CD8-positive, alpha-beta memory T cell (primary cell): ENCODE measurements at regions not wholly inside any gene's neighbourhood (a gene's known extent, or its start where the extent isn't known, plus 50 kb on each side); places are given as distances from the start of the nearest gene placed in this dataset.

ENCODE experiments used
- CTCF ChIA-PET: fragments of 350-600 bp; sonication (Branson Sonifier 250); formaldehyde crosslinking; loops from one replicate; lab custom pipeline; 2021; ENCODE audit warnings: antibody characterized with exemption; lab: Charles Lee
- POLR2A ChIA-PET: fragments of 350-600 bp; sonication (Branson Sonifier 250); formaldehyde crosslinking; loops from one replicate; lab custom pipeline; 2021; ENCODE audit warnings: antibody characterized with exemption; lab: Charles Lee
- DNase-seq, 5 donors: peaks; one replicate each; pipeline versions ENCODE4 v3.0.0 to v3.0.0-alpha.2; 2020 to 2022; ENCODE audit warnings: mixed read lengths in 1 of 5
- H3K27ac ChIP-seq: one replicate; pipeline ENCODE4 v1.7.0; 2013; ENCODE audit warnings: low read depth, mild to moderate bottlenecking, low read length, moderate library complexity
- H3K27me3 ChIP-seq: 2 replicates; pipeline ENCODE4 v1.7.0; 2013; ENCODE audit warnings: low read length, mild to moderate bottlenecking; ENCODE audit not compliant: insufficient read depth, poor library complexity, severe bottlenecking
- H3K36me3 ChIP-seq: 2 replicates; pipeline ENCODE4 v1.7.0; 2013; ENCODE audit warnings: mild to moderate bottlenecking, low read length, moderate library complexity; ENCODE audit not compliant: insufficient read depth
- H3K4me1 ChIP-seq: 2 replicates; pipeline ENCODE4 v1.7.0; 2013; ENCODE audit warnings: mild to moderate bottlenecking, low read length, moderate library complexity; ENCODE audit not compliant: insufficient read depth
- H3K4me3 ChIP-seq: 2 replicates; pipeline ENCODE4 v1.7.0; 2013; ENCODE audit warnings: mild to moderate bottlenecking, low read length
- H3K9me3 ChIP-seq: 2 replicates; pipeline ENCODE4 v1.7.0; 2013; ENCODE audit warnings: mild to moderate bottlenecking, low read length
- H3K27ac Mint-ChIP-seq, 8 donors: one replicate each; pipeline ENCODE4 v1.8.0; 2020 to 2021; ENCODE audit warnings: mixed read lengths in 8 of 8, mild to moderate bottlenecking in 6 of 8, inconsistent platforms in 3 of 8, moderate library complexity in 3 of 8
- H3K27me3 Mint-ChIP-seq, 2 donors: one replicate each; pipeline ENCODE4 v1.8.0; 2020 to 2021; ENCODE audit warnings: mixed read lengths in 2 of 2, mild to moderate bottlenecking in 1 of 2, moderate library complexity in 1 of 2
- H3K36me3 Mint-ChIP-seq, 3 donors: one replicate each; pipeline ENCODE4 v1.8.0; 2020 to 2021; ENCODE audit warnings: mixed read lengths in 3 of 3, inconsistent platforms in 1 of 3, mild to moderate bottlenecking in 1 of 3
- H3K4me1 Mint-ChIP-seq, 3 donors: one replicate each; pipeline ENCODE4 v1.8.0; 2020 to 2021; ENCODE audit warnings: mixed read lengths in 3 of 3, inconsistent platforms in 1 of 3, mild to moderate bottlenecking in 1 of 3
- H3K4me3 Mint-ChIP-seq, 7 donors: one replicate each; pipeline ENCODE4 v1.8.0; 2020 to 2021; ENCODE audit warnings: mixed read lengths in 7 of 7, mild to moderate bottlenecking in 6 of 7, moderate library complexity in 4 of 7, inconsistent platforms in 2 of 7
- H3K9me3 Mint-ChIP-seq, 5 donors: one replicate each; pipeline ENCODE4 v1.8.0; 2020 to 2022; ENCODE audit warnings: mixed read lengths in 5 of 5, mild to moderate bottlenecking in 3 of 5, moderate library complexity in 2 of 5, inconsistent platforms in 1 of 5

DNA sequence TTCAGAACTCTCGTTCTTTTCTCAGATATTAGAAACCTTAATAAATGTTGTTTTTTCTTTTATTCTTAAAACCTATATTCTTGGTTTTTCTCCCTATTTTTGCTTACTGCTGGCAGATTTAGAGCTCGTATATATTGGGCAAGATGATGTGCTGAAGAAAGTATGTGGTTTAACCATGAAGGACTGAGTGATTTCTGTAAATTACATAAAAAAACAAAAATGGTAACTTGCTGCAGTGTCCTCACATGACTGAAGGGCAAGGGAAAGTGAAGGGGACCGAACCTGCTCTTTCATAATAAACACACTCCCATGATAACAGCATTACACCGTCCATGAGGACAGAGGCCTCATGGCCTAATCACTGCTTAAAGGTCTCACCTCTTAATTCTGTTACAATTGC, 393.8 kb upstream of the ZNF608 start:
- Mint-ChIP-seq H3K27ac (no peak overlapping the region), H3K4me1 (no peaks in the 10 kb centered on the region), H3K36me3 (peaks cover 0 to 1% (median 0%) of the 10 kb centered on the region in 3 donors), H3K4me3 (no peak overlapping the region), H3K27me3 (peaks cover 0 to 3% of the 10 kb centered on the region in 2 donors), H3K9me3 (peaks cover 0 to 17% (median 4%) of the 10 kb centered on the region in 5 donors)
- Histone ChIP-seq H3K4me3 (no peak overlapping the region), H3K4me1 (no peaks in the 10 kb centered on the region), H3K27me3 (no peaks in the 10 kb centered on the region), H3K27ac (no peak overlapping the region), H3K9me3 (peaks cover 5% of the 10 kb centered on the region), H3K36me3 (no peaks in the 10 kb centered on the region)
- DNase-seq: no peak
- POLR2A ChIA-PET: no interaction called here
- CTCF ChIA-PET: no interaction called here

DNA sequence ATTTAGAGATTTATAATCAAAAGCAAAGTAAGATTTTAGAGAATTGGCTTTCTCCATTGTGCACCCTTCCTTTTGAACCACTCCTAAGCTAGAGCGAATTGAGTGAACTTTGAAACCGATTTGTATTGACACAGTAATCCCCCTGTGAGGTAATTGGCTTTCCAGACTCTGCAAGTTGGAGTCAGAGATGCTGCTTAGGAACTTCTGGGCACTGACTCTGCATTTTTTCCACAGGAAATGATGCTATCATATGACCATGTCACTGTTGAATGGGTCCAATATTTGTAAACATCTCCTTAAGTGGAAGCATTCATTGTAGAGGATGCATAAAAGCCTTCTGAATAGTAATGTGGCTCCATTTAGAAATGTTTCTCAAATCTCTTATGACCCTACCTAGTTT, 394.4 kb upstream of the ZNF608 start:
- Histone ChIP-seq H3K27ac (no peak overlapping the region), H3K27me3 (no peaks in the 10 kb centered on the region), H3K4me1 (no peaks in the 10 kb centered on the region), H3K9me3 (peaks cover 5% of the 10 kb centered on the region), H3K36me3 (no peaks in the 10 kb centered on the region), H3K4me3 (no peak overlapping the region)
- Mint-ChIP-seq H3K4me1 (no peaks in the 10 kb centered on the region), H3K27me3 (peaks cover 0 to 3% of the 10 kb centered on the region in 2 donors), H3K36me3 (peaks cover 0 to 1% (median 0%) of the 10 kb centered on the region in 3 donors), H3K27ac (no peak overlapping the region), H3K9me3 (peaks cover 0 to 17% (median 4%) of the 10 kb centered on the region in 5 donors), H3K4me3 (no peak overlapping the region)
- no peak for DNase-seq
- ChIA-PET POLR2A (no interaction called here), CTCF (no interaction called here)

DNA sequence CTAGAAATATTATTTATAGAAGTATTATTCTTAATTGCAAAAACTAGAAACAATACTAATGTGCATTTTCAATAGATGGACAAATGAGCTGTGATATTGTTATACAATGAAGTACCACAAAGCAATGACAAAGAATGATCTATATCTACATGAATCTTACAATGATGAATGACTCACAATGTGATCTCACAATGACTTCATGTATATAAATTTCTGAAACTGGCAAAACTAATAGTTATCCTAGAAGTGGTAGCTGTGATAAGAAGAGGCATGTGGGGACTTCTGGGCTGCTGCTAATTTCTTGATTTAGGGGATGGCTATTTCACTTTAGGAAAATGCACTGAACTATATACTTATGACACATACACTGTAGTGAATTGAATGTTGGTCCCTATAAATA, 396.0 kb upstream of the ZNF608 start:
- Histone ChIP-seq H3K27ac (no peak overlapping the region), H3K4me3 (no peak overlapping the region), H3K36me3 (no peaks in the 10 kb centered on the region), H3K9me3 (peaks cover 5% of the 10 kb centered on the region), H3K4me1 (no peaks in the 10 kb centered on the region), H3K27me3 (no peaks in the 10 kb centered on the region)
- peaks cover 0 to 3% of the 10 kb centered on the region in 2 donors for H3K27me3 Mint-ChIP-seq
- no peaks in the 10 kb centered on the region for H3K4me1 Mint-ChIP-seq
- peaks cover 0 to 17% (median 4%) of the 10 kb centered on the region in 5 donors for H3K9me3 Mint-ChIP-seq
- POLR2A ChIA-PET: no interaction called here
- no peak for DNase-seq
- peaks cover 0 to 1% (median 0%) of the 10 kb centered on the region in 3 donors for H3K36me3 Mint-ChIP-seq
- no peak overlapping the region for H3K4me3 Mint-ChIP-seq
- H3K27ac Mint-ChIP-seq: no peak overlapping the region
- CTCF ChIA-PET: no interaction called here

DNA sequence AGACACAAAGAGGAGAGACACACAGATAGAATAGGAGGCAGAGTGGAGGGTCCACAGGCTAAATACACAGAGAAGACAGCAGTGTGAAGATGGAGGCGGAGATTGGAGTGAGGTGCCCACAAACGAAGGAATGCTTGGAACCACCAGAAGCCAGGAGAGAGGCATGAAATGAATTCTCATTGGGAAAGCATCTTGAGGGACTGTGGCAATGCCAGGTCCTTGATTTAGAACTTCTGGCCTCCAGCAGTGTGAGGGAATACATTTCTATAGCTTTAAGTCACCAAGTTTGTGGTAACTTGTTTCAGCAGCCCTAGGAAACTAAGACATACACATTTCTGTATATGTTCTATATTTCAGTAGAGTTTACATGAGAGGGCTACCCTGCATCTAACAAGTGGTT, 396.6 kb upstream of the ZNF608 start:
- DNase-seq: no peak
- Histone ChIP-seq H3K36me3 (no peaks in the 10 kb centered on the region), H3K27ac (no peak overlapping the region), H3K4me1 (no peaks in the 10 kb centered on the region), H3K4me3 (no peak overlapping the region), H3K9me3 (peaks cover 5% of the 10 kb centered on the region), H3K27me3 (no peaks in the 10 kb centered on the region)
- H3K27ac Mint-ChIP-seq: no peak overlapping the region
- ChIA-PET POLR2A (no interaction called here), CTCF (no interaction called here)
- peaks cover 0 to 3% of the 10 kb centered on the region in 2 donors for H3K27me3 Mint-ChIP-seq
- peaks cover 0 to 1% (median 0%) of the 10 kb centered on the region in 3 donors for H3K36me3 Mint-ChIP-seq
- H3K9me3 Mint-ChIP-seq: peaks cover 0 to 12% (median 4%) of the 10 kb centered on the region in 5 donors
- no peak overlapping the region for H3K4me3 Mint-ChIP-seq
- no peaks in the 10 kb centered on the region for H3K4me1 Mint-ChIP-seq

DNA sequence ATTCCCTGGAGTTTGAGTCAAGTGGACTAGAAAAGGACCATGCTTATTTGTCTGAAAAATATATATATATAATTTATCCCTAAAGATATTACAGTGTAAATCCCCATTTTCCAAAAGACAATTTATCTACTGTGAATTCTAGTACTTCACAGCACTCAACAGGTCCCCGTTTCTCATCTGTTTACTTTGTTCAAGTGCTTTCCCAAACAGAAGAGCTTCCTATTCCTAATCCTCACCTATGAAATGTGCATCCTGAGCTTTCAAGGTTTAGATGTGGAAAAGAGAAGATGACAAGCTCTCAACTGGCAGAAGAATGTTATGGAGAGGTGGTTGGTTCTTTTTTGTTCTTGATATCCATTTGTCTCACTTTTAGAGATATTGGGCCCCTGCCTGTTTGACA, 401.6 kb upstream of the ZNF608 start:
- Mint-ChIP-seq H3K4me1 (no peaks in the 10 kb centered on the region), H3K4me3 (no peak overlapping the region), H3K9me3 (peaks cover 0 to 6% (median 0%) of the 10 kb centered on the region in 5 donors), H3K36me3 (no peaks in the 10 kb centered on the region), H3K27ac (no peak overlapping the region), H3K27me3 (peaks cover 0 to 3% of the 10 kb centered on the region in 2 donors)
- POLR2A ChIA-PET: no interaction called here
- Histone ChIP-seq H3K36me3 (no peaks in the 10 kb centered on the region), H3K27ac (no peak overlapping the region), H3K4me1 (no peaks in the 10 kb centered on the region), H3K9me3 (no peaks in the 10 kb centered on the region), H3K4me3 (no peak overlapping the region), H3K27me3 (no peaks in the 10 kb centered on the region)
- no peak for DNase-seq
- CTCF ChIA-PET: no interaction called here

DNA sequence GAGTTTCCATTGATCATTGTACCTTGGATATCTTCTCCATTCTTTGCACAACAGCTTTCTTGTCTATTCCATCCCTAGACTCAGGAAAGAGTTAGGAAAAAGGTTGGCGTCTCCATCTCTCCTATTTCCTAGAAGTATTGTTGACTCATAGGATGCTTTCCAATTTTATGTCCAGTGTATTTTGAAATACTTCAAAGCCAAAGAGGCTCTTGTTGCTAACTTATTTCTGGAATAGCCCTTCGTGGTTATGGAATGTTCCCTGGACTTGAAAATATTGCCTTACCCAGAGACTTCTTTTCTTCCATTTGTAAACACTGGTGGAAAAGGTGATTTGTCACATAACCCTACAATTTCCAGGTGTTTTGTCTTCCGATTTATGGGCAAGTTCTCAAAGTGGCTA, 402.3 kb upstream of the ZNF608 start:
- Histone ChIP-seq H3K27ac (no peak overlapping the region), H3K36me3 (no peaks in the 10 kb centered on the region), H3K4me1 (no peaks in the 10 kb centered on the region), H3K27me3 (no peaks in the 10 kb centered on the region), H3K9me3 (no peaks in the 10 kb centered on the region), H3K4me3 (no peak overlapping the region)
- CTCF ChIA-PET: no interaction called here
- no peak for DNase-seq
- Mint-ChIP-seq H3K4me3 (no peak overlapping the region), H3K27me3 (peaks cover 0 to 3% of the 10 kb centered on the region in 2 donors), H3K4me1 (no peaks in the 10 kb centered on the region), H3K9me3 (peaks cover 0 to 6% (median 0%) of the 10 kb centered on the region in 5 donors), H3K27ac (no peak overlapping the region), H3K36me3 (no peaks in the 10 kb centered on the region)
- POLR2A ChIA-PET: no interaction called here

DNA sequence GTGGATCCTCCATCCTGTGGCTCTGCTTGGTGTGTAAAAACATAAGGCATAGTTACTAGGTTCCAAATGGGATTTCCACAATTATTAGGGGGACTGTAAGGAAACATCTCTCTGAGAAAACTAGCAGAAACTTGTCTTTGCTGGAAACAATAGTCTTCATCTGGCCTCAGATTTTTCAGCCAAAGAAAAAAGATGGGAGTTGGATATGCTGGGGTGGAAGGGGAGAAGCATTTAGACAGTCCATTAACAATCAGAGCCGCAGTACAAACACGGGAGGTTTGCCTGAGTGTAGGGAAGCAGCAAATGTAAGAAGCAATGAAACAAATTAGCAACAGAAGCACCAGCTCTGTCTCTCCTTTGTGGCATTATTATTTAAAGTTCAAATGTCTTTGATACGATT, 402.7 kb upstream of the ZNF608 start:
- Mint-ChIP-seq H3K27me3 (no peaks in the 10 kb centered on the region), H3K4me3 (no peak overlapping the region), H3K4me1 (no peaks in the 10 kb centered on the region), H3K9me3 (peaks cover 0 to 6% (median 0%) of the 10 kb centered on the region in 5 donors), H3K27ac (no peak overlapping the region), H3K36me3 (no peaks in the 10 kb centered on the region)
- Histone ChIP-seq H3K27ac (no peak overlapping the region), H3K9me3 (no peaks in the 10 kb centered on the region), H3K36me3 (no peaks in the 10 kb centered on the region), H3K27me3 (no peaks in the 10 kb centered on the region), H3K4me3 (no peak overlapping the region), H3K4me1 (no peaks in the 10 kb centered on the region)
- POLR2A ChIA-PET: no interaction called here
- DNase-seq: no peak
- CTCF ChIA-PET: no interaction called here

DNA sequence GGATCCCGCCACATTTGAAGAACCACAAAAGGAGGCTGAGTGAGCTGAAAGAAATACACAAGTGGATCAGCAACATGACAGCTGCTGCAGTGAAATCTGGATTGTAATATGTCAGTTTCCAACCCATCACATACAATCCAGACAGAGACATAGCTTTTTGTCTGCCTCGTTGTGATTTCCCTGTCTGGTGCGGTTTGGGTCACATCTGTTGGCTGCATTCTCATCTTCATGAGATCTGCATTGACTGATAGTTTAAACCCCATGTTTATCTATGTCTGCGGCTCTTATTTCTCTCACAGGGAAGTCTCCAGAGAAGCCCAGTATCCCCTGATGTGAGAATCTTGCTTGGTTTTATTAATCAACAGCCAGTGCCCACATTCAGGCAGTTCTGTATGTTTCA, 403.1 kb upstream of the ZNF608 start:
- H3K27ac Mint-ChIP-seq: no peak overlapping the region
- no peaks in the 10 kb centered on the region for H3K36me3 Mint-ChIP-seq
- ChIA-PET CTCF (no interaction called here), POLR2A (no interaction called here)
- H3K9me3 ChIP-seq: no peaks in the 10 kb centered on the region
- peaks cover 0 to 6% (median 0%) of the 10 kb centered on the region in 5 donors for H3K9me3 Mint-ChIP-seq
- H3K4me3 ChIP-seq: no peak overlapping the region
- H3K36me3 ChIP-seq: no peaks in the 10 kb centered on the region
- no peak for DNase-seq
- H3K4me1 ChIP-seq: no peaks in the 10 kb centered on the region
- no peaks in the 10 kb centered on the region for H3K27me3 Mint-ChIP-seq
- no peak overlapping the region for H3K27ac ChIP-seq
- no peaks in the 10 kb centered on the region for H3K27me3 ChIP-seq
- no peak overlapping the region for H3K4me3 Mint-ChIP-seq
- no peaks in the 10 kb centered on the region for H3K4me1 Mint-ChIP-seq
